GM06990 (cell line): ENCODE measurements at regions not wholly inside any gene's neighbourhood (a gene's known extent, or its start where the extent isn't known, plus 50 kb on each side); places are given as distances from the start of the nearest gene placed in this dataset.

Experiments used
- DNase-seq: peaks from one replicate; pipeline ENCODE4 v3.0.0-alpha.2; 2011; ENCODE audit not compliant: insufficient read length; ENCODE audit errors: extremely low read depth
- H3K27me3 ChIP-seq: replicated peaks from 2 replicates; pipeline ENCODE4 v1.6.0; 2011; ENCODE audit warnings: low read length; ENCODE audit not compliant: control insufficient read depth, insufficient read depth
- H3K36me3 ChIP-seq: 2 replicates; pipeline ENCODE4 v1.5.1; 2011; ENCODE audit warnings: low read length; ENCODE audit not compliant: control insufficient read depth, insufficient read depth
- H3K4me3 ChIP-seq: replicated peaks from 2 replicates; pipeline ENCODE4 v1.5.1; 2011; ENCODE audit warnings: low read depth, mild to moderate bottlenecking, control low read depth, low read length
- TF ChIP-seq, protein P1 (sequence below): IDR thresholded peaks from 2 replicates; pipeline ENCODE4 v1.5.1; 2011; ENCODE audit warnings: low read length, control low read depth, mild to moderate bottlenecking, inconsistent platforms; ENCODE audit not compliant: insufficient read depth, poor library complexity, severe bottlenecking

DNA sequence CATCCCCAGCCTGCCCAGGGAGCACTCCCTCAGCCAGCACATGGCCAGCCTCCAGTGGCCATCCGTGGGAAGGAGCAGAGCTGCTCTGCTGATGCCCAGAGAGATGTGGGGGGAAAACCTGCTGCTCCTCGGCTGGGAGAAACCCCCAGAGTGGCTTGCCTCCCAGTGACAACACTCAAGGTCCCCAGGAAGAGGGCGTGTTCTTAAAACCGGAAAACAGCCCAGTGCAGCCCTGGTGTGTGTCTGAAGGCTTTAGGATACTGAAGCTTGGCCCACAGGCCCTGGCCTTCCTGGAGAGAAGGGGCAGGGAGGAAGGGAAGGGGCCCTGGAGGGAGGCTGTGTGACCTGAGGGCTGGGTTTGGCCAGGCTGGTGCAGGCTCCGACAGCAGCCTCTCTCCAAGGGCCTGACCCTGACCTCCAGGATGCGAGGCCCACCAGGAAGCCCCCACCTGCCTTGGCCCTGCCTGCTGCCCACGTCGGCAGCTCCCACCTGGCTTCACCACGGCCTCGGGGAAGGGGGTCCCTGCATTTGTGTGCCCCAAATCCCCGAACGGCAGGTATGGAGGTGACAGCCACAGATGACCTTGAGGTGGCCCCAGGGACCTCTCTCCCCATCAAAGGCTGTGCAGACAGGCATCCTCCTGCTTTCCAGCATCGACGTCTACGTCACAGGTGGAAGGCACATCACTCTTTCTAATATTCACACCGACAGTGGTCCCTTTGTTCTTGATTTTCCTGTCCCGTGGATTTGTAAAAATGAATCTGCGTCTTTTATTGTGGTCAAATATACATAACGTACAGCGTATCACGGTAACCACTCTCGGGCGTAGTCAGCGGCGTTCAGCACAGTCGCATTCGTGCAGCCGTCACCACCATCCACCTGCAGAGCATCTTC is 190.0 kb upstream of the C14orf180 start:
- Histone ChIP-seq H3K4me3 (no peak overlapping the region), H3K27me3 (no peaks in the 10 kb centered on the region), H3K36me3 (no peaks in the 10 kb centered on the region)
- no peak for DNase-seq
- TF ChIP-seq, protein P1, sequence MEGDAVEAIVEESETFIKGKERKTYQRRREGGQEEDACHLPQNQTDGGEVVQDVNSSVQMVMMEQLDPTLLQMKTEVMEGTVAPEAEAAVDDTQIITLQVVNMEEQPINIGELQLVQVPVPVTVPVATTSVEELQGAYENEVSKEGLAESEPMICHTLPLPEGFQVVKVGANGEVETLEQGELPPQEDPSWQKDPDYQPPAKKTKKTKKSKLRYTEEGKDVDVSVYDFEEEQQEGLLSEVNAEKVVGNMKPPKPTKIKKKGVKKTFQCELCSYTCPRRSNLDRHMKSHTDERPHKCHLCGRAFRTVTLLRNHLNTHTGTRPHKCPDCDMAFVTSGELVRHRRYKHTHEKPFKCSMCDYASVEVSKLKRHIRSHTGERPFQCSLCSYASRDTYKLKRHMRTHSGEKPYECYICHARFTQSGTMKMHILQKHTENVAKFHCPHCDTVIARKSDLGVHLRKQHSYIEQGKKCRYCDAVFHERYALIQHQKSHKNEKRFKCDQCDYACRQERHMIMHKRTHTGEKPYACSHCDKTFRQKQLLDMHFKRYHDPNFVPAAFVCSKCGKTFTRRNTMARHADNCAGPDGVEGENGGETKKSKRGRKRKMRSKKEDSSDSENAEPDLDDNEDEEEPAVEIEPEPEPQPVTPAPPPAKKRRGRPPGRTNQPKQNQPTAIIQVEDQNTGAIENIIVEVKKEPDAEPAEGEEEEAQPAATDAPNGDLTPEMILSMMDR: no peak

DNA sequence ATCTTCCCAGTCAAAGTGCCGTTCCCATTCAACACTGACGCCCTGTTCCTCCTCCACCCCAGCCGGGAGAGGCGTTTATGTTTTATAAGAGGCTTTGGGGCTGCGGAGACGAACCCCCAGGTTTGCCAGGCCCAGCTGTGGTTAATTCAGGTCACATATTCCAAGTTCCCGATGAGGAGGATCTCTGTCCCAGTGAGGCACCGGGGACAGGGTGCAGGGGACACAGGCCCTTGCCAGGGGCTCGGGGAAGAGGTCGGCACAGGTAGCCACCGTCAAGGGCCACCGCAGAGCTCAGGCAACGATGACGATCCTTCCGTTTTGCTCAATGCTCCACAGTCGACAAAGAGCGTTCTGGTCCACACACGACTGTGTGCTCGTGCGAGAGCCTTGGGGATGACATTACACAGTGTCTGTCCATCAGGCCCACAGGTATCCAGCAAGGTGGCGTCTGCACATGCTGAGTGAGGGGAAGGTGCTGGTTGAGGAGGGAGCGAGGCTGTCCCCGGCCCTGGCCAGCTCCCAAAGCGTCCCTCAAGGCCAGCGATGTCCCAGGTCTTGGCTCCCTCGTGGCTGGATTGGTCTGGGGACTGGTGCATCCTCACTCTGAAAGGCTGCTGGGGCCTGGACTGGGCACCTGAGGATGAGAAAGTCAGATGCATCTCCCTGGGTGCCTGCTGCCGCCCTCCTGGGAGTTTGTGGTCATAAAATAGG is 189.2 kb upstream of the C14orf180 start:
- TF ChIP-seq, protein P1: no peak
- no peak for DNase-seq
- Histone ChIP-seq H3K4me3 (no peak overlapping the region), H3K27me3 (no peaks in the 10 kb centered on the region), H3K36me3 (no peaks in the 10 kb centered on the region)

DNA sequence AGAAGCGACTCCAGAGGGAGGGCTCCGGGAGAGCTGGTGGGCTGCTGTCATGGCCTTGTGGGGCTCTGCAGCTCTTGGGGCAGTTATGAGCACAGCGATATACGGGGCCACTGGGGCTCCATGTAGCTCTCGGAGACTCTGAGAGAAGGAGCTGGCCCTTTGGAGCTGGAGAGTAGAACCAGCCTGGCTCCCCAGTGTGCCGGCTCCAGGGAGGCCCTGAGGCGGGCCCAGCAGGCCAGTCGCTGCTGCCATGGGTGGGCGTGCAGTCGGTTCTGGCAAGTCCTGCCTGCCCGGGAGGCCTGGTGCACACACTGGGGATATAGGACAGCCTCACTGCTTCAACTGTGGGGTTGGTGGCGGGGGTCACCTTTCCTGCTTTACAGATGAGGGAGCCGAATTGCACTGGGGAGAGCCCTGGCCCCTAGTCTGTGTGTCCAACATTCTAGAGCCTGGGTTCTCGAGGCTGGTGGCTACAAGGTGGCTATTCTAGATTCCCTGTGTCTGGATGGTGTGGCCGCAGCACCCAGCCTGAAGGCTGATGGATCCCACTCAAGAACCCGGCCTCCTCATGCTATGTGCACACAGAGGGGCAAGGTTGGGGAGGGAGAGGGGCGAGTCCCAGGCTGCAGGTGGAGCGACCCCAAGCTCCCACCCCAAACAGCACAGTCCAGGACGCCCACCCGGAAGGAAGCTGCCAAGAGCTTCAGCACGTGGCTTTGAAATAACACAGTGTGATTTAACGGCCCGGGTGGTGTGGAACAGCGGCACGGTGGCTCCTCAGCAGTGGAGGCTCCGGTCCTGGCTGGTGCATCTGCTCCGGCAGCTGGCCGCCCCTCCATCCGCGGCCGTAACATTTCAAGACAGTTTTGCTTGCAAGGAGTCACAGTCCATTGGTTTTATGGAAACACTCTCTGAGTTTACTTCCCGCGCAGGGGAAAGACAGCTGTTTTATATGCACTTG is 188.3 kb upstream of the C14orf180 start:
- Histone ChIP-seq H3K4me3 (no peak overlapping the region), H3K36me3 (no peaks in the 10 kb centered on the region), H3K27me3 (no peaks in the 10 kb centered on the region)
- DNase-seq: no peak
- TF ChIP-seq, protein P1: no peak

DNA sequence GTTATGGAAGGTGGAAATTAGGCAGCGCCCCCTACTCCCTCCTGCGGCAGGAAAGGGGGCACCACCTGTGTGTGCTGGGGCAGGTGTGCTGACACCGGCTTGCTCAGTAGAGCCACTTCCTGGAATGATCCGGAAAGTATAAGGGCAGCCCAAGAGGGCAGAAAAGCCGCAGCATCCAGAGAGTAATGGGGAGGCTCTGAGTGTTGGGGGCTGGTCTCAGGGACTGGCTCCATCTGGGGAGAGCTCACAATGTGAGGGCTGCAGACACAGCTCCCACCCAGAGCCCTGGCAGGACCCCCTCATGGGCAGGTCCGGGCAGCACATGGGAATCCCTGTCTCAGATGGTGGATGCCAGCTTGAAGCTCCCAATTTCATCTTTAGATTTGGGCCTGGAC is 187.6 kb upstream of the C14orf180 start:
- H3K27me3 ChIP-seq: no peaks in the 10 kb centered on the region
- DNase-seq: no peak

More for the DNA sequence above, 187.6 kb upstream of the C14orf180 start:
- TF ChIP-seq, protein P1: no peak
- H3K4me3 ChIP-seq: no peak overlapping the region
- no peaks in the 10 kb centered on the region for H3K36me3 ChIP-seq
